Activated CD8-positive, alpha-beta memory T cell treated with anti-CD3 and anti-CD28 coated beads for 1 hour (primary cell): ENCODE measurements at regions not wholly inside any gene's neighbourhood (a gene's known extent, or its start where the extent isn't known, plus 50 kb on each side); places are given as distances from the start of the nearest gene placed in this dataset.
A peak's percentile ranks its signal among the peaks of the same experiment; 100 is the strongest.

Experiments
- DNase-seq, 2 donors: peaks; one replicate each; pipeline ENCODE4 v3.0.0-alpha.2; 2020; ENCODE audit warnings: low read depth in 1 of 2; ENCODE audit errors: extremely low read depth in 1 of 2

GRCh38 chr14:66046591-66046990, 439.6 kb upstream of the CCDC196 start:
- DNase-seq = no peak

GRCh38 chr14:66056268-66056907, 429.8 kb upstream of the CCDC196 start:
- DNase-seq = no peak

- DNase-seq = no peak
These were observed 429.1 kb upstream of the CCDC196 start for GRCh38 chr14:66056926-66057552.

- DNase-seq = no peak
These were observed 421.0 kb upstream of the CCDC196 start for GRCh38 chr14:66065188-66065587.

GRCh38 chr14:66066981-66067776, 419.0 kb upstream of the CCDC196 start:
- no peak for DNase-seq

GRCh38 chr14:66069036-66069435, 417.1 kb upstream of the CCDC196 start:
- no peak for DNase-seq

GRCh38 chr14:66069830-66070541, 416.2 kb upstream of the CCDC196 start:
- DNase-seq = no peak

GRCh38 chr14:66070542-66071319, 415.4 kb upstream of the CCDC196 start:
- peak; percentile 27 to 66 for DNase-seq

GRCh38 chr14:66072190-66073084, 413.7 kb upstream of the CCDC196 start:
- no peak for DNase-seq

- no peak for DNase-seq
These were observed 411.6 kb upstream of the CCDC196 start for GRCh38 chr14:66074537-66074936.

- no peak for DNase-seq
These were observed 410.0 kb upstream of the CCDC196 start for GRCh38 chr14:66076176-66076575.

GRCh38 chr14:66078006-66078405, 408.2 kb upstream of the CCDC196 start:
- no peak for DNase-seq

- DNase-seq = no peak
These were observed 404.4 kb upstream of the CCDC196 start for GRCh38 chr14:66081594-66082376.

- no peak for DNase-seq
These were observed 400.9 kb upstream of the CCDC196 start for GRCh38 chr14:66085224-66085623.

GRCh38 chr14:66085665-66086064, 400.5 kb upstream of the CCDC196 start:
- no peak for DNase-seq

- DNase-seq = no peak
These were observed 398.9 kb upstream of the CCDC196 start for GRCh38 chr14:66087231-66087630.

- DNase-seq = no peak
These were observed 397.5 kb upstream of the CCDC196 start for GRCh38 chr14:66088656-66089055.

GRCh38 chr14:66092206-66092605, 394.0 kb upstream of the CCDC196 start:
- DNase-seq = no peak

- DNase-seq = no peak
These were observed 393.4 kb upstream of the CCDC196 start for GRCh38 chr14:66092748-66093147.
